SK-N-MC (cell line): ENCODE measurements at regions not wholly inside any gene's neighbourhood (a gene's known extent, or its start where the extent isn't known, plus 50 kb on each side); places are given as distances from the start of the nearest gene placed in this dataset.

Source experiments
- EZH2 ChIP-seq: fragments of 200-600 bp; sonication (generic); IDR thresholded peaks from one replicate; pipeline ENCODE4 v1.6.1; 2017; ENCODE audit warnings: antibody characterized with exemption
- POLR2AphosphoS5 ChIP-seq: IDR thresholded peaks from 2 replicates; pipeline ENCODE4 v1.6.1; 2012; ENCODE audit warnings: mild to moderate bottlenecking, low read depth, low read length, borderline replicate concordance

GRCh38 chr4:54513204-54513603, 144.6 kb upstream of the KIT start:
- TF ChIP-seq POLR2AphosphoS5, result no peak
- TF ChIP-seq EZH2, result no peak
